NCI-H187 (cell line): ENCODE measurements at regions not wholly inside any gene's neighbourhood (a gene's known extent, or its start where the extent isn't known, plus 50 kb on each side); places are given as distances from the start of the nearest gene placed in this dataset.

Source experiments
- DNase-seq, 2 experiments: peaks; one replicate each; lab custom pipeline; 2025; lab: John Stamatoyannopoulos, UW

GRCh38 chr6:145241039-145241438 lies 494.3 kb downstream of the EPM2A start:
- DNase-seq: no peak

GRCh38 chr6:145241721-145242120 lies 493.6 kb downstream of the EPM2A start:
- no peak for DNase-seq

- DNase-seq: no peak
Measured at GRCh38 chr6:145244349-145245100, 490.8 kb downstream of the EPM2A start.

- no peak for DNase-seq
Measured at GRCh38 chr6:145245119-145245518, 490.2 kb downstream of the EPM2A start.

- DNase-seq: no peak
Measured at GRCh38 chr6:145247692-145248419, 487.5 kb downstream of the EPM2A start.

- no peak for DNase-seq
Measured at GRCh38 chr6:145250436-145250835, 484.9 kb downstream of the EPM2A start.

GRCh38 chr6:145252737-145253136 lies 482.6 kb downstream of the EPM2A start:
- DNase-seq: no peak

- DNase-seq: no peak
Measured at GRCh38 chr6:145254649-145255401, 480.5 kb downstream of the EPM2A start.

- DNase-seq: no peak
Measured at GRCh38 chr6:145257704-145258103, 477.6 kb downstream of the EPM2A start.

- no peak for DNase-seq
Measured at GRCh38 chr6:145258122-145258521, 477.2 kb downstream of the EPM2A start.

- DNase-seq: no peak
Measured at GRCh38 chr6:145260484-145261175, 474.7 kb downstream of the EPM2A start.

- no peak for DNase-seq
Measured at GRCh38 chr6:145261758-145262157, 473.6 kb downstream of the EPM2A start.

- no peak for DNase-seq
Measured at GRCh38 chr6:145262771-145263170, 472.5 kb downstream of the EPM2A start.

GRCh38 chr6:145263778-145264211 lies 471.5 kb downstream of the EPM2A start:
- no peak for DNase-seq

GRCh38 chr6:145266432-145267075 lies 468.8 kb downstream of the EPM2A start:
- no peak for DNase-seq

- no peak for DNase-seq
Measured at GRCh38 chr6:145267076-145267867, 468.0 kb downstream of the EPM2A start.

- DNase-seq: no peak
Measured at GRCh38 chr6:145270464-145270863, 464.9 kb downstream of the EPM2A start.

GRCh38 chr6:145271040-145271439 lies 464.3 kb downstream of the EPM2A start:
- DNase-seq: no peak

GRCh38 chr6:145271577-145271976 lies 463.7 kb downstream of the EPM2A start:
- DNase-seq: no peak

- DNase-seq: no peak
Measured at GRCh38 chr6:145272246-145272645, 463.1 kb downstream of the EPM2A start.

- DNase-seq: no peak
Measured at GRCh38 chr6:145273136-145273535, 462.2 kb downstream of the EPM2A start.
